GM12872 (cell line): ENCODE measurements at regions not wholly inside any gene's neighbourhood (a gene's known extent, or its start where the extent isn't known, plus 50 kb on each side); places are given as distances from the start of the nearest gene placed in this dataset.

Source experiments
- TF ChIP-seq, protein P1 (sequence below): IDR thresholded peaks from 3 replicates; pipeline ENCODE4 v1.5.1; 2011; ENCODE audit warnings: low read depth, mild to moderate bottlenecking, low read length, moderate library complexity; ENCODE audit not compliant: insufficient read depth

- TF ChIP-seq, protein P1, sequence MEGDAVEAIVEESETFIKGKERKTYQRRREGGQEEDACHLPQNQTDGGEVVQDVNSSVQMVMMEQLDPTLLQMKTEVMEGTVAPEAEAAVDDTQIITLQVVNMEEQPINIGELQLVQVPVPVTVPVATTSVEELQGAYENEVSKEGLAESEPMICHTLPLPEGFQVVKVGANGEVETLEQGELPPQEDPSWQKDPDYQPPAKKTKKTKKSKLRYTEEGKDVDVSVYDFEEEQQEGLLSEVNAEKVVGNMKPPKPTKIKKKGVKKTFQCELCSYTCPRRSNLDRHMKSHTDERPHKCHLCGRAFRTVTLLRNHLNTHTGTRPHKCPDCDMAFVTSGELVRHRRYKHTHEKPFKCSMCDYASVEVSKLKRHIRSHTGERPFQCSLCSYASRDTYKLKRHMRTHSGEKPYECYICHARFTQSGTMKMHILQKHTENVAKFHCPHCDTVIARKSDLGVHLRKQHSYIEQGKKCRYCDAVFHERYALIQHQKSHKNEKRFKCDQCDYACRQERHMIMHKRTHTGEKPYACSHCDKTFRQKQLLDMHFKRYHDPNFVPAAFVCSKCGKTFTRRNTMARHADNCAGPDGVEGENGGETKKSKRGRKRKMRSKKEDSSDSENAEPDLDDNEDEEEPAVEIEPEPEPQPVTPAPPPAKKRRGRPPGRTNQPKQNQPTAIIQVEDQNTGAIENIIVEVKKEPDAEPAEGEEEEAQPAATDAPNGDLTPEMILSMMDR, result no peak
These were observed 680.1 kb upstream of the RAB6C start for GRCh38 chr2:129299338-129299737.

DNA sequence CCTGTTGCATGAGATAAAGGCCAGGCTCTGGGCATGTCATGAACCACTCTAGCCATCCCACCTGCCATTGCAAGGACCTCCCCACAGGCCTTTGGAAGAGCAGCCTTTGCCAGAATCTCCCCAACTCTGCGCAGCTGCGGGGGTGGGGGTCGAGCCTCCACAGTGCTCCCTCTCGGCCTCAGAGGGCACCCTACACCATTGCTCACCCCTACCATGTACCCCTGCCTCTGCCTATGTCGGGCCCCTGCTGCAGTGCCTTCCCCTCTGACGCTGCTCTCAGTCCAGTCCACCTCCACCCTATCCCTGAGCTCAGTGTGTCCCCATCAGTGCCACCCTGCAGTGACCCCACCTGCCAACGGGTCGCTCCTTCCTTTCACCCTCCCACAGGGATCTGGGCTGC, 679.7 kb upstream of the RAB6C start:
- TF ChIP-seq, protein P1, result no peak

DNA sequence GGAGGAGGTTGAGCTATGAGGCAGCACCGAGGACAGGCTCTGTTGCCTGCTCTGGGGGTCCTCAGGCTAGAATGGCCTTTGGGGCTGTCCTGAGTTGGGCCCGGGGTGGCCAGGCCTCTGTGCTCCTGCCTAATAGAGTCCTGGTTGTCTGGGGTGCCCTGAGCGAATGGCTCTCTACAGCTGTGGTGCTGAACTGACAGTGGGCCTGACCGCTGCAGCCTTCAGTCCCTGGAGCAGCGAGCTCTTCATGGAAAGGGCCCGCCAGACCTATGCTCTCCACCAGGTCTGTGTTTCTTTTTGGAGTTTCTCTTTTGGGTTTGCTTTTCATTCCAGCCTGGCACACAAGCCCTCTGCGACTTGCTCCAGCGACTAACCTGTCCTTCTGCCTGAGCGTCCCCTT, 679.0 kb upstream of the RAB6C start:
- TF ChIP-seq, protein P1, result no peak

- TF ChIP-seq, protein P1, result no peak
These were observed 678.0 kb upstream of the RAB6C start for GRCh38 chr2:129301431-129301913.

DNA sequence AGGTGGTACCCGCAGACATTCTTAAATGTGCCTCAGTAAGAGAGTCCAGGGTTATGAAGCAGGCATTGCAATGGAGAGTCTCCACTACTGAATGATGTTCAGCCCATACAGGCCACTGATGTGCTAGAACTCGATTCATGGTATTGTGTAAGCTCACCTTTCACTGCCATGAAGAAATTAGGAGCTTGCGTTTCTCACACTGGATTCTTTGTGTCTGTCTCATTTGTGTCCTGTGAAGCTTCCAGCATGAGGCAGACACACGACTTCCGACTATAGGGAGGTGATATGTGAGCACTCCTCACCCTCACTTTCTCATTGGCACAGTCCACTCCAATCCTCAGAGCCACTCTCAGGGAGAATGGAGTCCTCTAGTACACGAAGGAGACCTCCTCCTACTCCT, 677.4 kb upstream of the RAB6C start:
- TF ChIP-seq, protein P1, result no peak

DNA sequence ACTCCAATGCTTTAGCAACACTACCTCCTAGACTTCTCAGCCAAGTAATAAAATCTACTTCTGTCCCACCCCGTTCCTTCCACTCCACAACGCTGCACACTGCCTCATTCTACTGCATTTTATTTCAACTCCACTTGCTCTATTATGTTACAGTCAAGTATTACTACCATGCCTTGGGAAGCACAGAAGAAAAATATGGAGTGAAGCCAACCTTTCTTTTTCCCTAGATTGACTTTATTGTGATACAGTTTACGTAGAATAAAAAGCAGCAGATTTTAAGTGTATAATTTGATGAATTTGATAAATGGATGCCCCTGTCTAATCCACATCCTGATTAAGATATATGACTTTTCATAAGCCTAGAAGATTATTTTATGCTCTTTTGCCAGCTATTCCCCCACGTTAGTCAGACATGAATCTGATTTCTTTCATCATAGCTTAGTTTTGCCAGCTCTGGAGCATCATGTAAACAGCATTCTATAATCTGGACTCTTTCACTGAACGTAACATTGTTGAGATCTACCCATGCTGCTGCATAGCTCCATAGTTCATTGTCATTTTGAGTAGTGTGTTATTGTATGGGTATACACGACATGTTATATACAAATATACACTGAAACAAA, 676.8 kb upstream of the RAB6C start:
- TF ChIP-seq, protein P1, result no peak

- TF ChIP-seq, protein P1, result no peak
These were observed 665.3 kb upstream of the RAB6C start for GRCh38 chr2:129314120-129314519.
